ENCODE measurements at regions not wholly inside any gene's neighbourhood (a gene's known extent, or its start where the extent isn't known, plus 50 kb on each side); places are given as distances from the start of the nearest gene placed in this dataset.

DNA sequence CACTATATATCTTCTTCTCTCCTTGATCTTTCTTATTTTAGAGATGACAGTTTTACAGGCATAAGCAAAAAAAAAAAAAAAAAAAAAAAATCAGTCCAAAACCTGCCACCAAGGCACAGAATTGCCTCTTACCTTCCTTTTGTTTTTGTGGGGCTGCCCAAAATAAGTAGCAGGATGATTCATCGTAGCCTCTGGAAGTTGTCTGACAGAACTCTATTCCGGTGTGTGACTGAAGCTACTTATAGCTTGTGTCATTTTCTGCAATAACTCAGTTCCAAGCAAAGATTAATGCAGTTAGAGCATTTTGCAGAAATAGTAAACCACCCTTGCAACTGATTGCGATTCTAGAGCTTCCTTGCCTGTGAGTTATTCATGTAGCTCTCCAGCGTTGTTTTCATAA lies 186.8 kb downstream of the KIF2B start:
- DNase-seq: no peak

DNA sequence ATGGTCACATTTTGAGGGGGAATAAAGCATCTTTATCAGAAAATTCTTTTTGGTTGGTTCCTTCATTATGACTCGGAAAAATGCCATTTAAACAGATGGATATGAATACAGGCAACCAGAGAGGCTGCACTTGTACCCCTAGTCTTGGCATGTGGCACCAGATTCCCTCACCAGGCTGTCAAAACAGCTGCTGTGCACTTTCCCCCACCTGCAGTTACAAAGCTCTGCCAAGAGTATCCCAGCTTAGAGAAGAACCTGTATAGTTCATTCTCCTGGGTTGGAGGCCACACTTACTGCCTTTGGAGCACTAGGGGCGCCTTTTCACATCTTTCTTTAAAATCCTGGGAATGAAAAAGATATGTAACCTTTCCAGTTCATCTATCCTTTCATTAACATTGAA lies 190.3 kb downstream of the KIF2B start:
- no peak for DNase-seq

DNA sequence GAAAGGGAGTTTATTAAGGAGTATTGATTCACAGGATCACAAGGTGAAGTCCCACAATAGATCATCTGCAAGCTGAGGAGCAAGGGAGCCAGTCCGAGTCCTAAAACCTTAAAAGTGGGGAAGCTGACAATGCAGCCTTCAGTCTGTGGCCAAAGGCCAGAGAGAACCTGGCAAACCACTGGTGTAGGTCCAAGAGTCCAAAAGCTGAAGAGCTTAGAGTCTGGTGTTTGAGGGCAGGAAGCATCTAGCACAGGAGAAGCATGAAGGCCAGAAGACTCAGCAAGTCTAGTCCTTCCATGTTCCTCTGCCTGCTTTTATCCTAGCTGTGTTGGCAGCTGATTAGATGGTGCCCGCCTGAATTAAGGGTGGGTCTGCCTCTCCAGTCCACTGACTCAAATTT lies 193.0 kb downstream of the KIF2B start:
- DNase-seq: no peak

DNA sequence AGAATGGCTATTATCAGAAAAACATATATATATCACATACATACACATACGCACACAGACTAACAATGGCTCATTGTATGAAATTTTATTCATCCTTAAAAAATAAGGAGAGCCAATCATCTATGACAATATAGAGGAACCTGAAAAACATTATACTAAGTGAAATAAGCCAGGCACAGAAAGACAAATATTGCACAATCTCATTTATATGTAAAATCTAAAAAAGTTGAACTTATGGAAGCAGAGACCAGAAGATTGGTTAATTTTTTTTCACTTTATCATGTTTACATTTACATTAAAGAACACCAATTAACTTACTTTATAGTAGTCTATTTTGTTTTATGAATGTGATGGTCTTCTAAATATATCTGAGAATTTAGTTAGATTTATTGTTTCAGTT lies 198.7 kb downstream of the KIF2B start:
- DNase-seq: no peak

DNA sequence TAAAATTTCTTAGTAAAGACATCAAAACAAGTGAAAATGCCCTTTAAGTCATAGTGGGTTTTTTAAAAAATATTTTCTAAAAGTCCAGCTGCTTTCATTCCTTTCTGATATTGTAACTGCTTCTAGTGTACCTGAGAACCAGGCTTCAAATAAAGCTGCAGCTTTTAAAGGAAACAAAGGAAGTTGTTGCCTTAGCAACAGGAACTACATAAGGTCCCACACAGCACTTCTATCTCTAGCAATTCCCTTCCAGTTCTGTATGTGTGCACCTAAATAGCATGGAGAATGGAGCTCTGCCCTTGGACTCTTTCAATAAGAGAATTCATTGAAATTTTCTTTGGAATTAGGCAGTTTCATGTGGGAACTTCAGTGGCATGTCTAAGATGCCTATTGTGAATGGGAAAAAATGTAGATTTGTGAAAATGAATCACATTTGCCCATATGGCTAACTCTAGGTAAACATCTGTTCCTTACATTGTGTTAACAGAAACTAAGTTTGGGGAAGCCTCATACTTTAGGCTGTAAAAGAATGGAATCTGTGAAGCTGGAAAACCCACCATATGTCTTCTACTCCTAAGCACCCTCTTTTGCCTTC lies 206.4 kb downstream of the KIF2B start:
- no peak for DNase-seq

DNA sequence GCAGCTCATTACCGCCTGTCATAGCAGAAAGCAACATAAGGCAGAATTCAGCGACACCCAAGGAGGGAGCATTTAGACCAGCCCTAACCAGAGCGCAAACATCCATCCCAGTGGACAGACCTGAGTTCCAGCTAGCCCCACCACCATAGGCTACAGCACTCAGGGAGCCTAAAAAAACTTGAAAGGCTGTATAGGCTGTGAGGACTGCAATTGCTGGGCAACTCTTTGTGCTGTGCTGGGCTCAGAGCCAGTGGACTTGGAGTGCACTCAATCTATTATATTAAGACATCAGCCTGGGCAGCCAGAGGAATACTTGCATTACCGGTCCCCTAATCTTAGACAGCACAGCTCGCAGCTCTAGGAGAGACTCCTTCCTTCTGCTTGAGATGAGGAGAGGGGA lies 207.3 kb downstream of the KIF2B start:
- no peak for DNase-seq

DNA sequence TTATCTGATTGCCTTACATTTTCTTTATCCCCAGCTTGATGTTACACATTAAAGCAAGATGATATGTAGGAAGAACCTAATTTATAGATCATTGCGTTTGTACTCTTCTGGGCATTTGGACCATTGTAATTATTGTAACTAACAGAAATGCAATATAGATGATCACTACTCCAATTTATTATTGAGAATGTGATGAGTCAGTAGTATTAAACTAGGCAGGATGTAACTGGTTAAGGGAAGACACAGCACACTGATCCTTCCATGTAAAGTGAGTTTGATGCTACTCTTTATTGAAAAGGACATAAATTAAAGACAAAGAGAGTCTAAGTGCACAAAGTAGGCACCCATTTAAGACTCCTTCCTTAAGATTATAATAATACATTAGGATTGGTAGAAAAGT lies 223.8 kb downstream of the KIF2B start:
- no peak for DNase-seq

DNA sequence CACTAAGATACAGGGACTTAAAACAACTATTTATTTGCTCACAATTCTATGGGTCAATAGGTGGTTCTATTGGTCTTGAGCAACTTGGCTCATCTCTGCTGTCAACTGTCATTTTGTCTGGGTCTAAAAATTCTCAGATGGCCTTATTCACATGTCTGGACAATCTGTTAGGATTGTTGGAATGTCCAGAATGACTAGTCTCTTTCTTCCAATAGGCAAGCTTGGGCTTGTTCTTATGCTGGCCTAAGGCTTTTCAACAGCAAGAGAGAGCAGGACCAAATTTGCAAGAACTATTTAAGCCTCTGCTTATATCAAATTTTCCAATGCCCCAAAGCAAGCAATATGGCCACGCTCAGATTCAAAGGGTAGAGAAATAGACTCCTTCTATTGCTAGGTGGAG lies 240.9 kb downstream of the KIF2B start:
- DNase-seq: no peak

DNA sequence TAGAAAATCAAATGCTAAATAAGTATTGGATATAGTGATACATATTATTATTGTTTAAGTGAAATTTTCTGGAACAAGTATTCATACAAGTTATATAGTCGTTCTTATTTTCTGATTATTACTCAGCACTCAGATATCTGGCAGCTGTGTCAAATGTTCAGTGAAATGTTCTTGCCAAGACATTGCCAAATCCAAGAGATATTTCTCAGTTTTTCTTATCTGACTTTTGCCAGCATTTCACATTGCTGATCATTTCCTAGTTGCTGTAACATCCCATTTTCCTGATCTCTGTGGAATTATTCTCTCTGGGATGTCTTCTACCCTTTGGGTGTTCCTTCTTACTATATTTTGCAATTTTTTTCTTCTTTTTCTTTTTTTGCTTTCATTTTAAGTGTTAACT lies 262.3 kb downstream of the KIF2B start:
- no peak for DNase-seq

DNA sequence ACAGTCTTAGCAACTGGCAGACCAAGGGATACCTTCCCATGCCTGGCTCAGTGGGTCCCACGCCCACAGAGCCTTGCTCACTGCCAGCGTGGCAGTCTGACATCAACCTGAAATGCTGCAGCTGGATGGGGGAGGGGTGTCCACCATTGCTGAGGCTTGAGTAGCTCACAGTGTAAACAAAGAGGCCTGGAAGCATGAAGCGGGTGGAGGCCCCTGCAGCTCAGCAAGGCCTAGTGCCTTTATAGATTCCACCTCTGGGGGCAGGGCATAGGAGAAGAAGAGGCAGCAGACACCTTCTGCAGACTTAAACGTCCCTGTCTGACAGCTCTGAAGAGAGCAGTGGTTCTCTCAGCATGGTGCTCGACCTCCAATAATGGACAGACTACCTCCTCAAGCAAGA lies 263.2 kb downstream of the KIF2B start:
- DNase-seq: no peak

DNA sequence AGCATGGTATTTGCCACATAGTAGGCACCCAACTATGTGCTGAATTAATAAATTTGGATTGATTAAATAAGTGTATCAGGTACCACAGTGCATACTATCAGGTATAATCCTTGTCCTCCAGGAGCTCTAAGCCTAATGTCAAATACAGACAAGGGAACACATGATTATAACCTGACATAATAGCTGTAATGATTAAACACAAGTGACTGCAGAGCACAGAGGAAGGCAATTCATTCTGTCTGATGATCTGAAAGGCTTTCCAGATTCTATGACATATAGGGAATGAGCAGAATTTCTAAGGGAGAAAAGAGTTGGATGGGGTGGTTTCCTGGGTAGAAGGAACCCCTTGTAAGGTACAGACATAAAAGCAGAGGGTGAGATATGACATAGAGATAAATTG lies 273.5 kb downstream of the KIF2B start:
- no peak for DNase-seq

DNA sequence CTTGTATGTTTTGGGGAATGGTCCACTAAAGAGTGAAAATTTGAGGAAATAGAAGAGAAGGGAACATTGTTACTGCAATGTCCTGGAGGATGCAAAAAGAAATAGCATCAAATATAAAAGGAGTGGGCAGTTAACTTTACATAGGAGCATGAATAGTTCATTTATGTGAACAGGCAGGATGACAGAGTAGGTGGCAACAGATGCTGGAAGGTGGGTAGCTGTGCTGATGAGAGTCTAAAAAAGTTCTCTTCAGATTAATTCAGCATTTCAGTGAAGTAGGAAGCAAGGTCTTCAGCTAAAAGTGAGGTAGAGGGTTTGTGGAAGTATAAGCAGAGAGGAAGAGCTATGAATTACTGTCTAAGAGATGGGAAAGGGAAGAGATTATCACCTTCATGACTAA lies 276.5 kb downstream of the KIF2B start:
- DNase-seq: no peak

DNA sequence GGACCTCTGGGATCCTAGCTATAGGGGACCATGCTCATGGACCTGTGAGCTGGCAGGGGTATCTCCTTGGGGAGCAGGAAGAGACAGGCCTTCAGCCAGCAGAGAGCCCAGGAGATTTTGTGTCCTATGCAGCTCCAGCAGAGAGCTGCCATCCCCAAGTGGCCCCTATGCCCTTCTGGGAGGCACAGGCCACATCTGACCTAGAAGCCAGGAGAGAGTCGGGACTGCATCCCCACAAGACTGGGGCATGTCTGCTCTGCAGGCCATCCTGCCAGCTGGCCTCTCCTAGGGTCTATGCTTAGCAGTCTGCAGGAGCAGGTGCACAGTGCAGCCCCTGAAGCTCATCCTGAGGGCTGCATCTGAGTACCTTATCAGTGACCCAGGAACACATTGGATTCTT lies 279.5 kb downstream of the KIF2B start:
- DNase-seq: no peak

DNA sequence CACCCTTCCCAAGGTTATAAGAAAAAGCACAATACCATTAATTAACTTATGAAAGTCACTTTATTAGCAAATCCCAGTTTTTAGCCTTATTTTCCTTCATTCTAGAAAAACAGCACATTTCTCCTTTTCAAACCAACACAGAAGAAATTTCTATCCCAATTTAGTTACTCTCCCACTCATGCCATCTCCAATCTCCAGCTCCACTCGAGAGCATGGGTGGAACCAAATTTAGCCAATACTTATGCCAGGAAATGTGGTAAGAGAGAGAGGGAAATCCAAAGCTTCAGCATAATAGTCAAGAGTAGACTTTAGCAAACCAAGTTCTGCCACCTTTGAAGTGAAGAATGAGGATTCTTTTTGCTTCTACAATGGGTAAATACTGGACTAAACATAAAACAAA lies 288.8 kb downstream of the KIF2B start:
- DNase-seq: no peak

DNA sequence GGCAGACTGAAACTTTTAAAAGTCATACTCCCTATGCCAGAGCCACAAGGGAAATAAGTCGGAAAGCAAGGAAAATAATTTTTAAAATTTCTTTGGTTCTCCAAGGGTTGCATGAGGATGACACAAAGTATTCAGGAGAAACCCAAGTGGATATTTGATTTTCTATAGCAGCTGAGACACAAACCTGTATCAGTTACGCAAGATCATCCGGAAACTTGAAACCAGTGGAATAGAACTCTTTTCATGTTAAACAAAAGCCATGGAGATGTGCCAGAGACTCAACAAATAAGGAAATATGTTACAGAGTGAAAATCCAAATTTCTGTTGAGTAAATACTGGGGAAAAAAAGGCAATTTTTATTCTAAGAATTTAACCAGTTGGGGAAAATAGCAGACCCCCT lies 294.7 kb downstream of the KIF2B start:
- DNase-seq: no peak

DNA sequence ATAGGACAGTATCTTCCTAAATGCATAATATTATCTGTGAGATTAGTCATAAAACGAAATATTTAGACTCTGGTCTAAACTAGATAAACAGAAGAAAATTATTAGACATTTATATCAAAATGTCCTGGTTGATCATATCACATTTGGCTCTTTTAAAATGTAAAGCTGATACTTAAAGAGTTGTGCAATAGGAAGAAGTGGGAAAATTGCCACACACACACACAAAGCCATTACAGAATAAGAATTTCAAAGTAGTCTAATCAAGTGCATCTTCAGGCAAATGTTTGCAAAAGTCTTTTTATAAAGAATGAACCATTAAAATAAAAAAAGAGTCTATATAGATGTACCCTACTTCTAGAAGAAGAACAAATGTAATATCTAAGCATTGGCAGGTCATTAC lies 301.7 kb downstream of the KIF2B start:
- no peak for DNase-seq

DNA sequence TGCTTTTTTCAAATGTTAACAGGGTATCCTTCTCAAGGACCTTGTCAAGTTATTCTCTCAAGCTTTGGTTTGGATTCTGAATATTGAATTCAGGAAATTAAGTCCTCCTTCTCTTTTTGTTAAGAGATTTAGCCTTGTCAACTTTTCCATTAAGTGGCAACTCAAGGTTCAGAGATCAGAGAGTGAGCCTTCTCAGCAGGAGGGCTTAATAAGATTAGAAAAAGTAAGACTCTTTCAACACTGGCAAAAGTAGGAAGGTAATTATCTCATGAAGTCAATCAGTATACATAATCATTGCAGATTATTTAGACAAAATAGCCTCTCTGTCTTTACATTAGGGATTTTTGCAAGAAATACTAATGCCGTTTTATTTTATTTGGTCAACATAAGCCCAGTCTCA lies 330.7 kb downstream of the KIF2B start:
- DNase-seq: no peak

DNA sequence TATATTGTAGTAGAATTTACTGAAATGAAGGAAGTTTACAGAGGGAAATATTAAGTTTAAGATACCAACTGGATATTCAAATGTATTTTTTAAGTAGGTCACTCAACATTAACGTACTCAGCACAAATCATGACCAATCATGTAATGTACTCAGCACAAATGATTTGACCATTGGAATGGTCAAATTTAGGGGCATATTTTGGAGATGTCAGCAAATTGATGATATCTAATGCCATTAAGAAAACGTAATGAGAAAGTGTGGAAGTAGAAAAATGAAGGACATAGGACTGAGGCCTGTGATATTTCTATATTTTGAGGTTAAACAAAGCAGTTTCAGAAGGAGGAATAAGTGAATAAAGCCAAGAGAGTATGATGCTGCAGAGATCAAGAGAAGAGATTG lies 334.8 kb downstream of the KIF2B start:
- no peak for DNase-seq

DNA sequence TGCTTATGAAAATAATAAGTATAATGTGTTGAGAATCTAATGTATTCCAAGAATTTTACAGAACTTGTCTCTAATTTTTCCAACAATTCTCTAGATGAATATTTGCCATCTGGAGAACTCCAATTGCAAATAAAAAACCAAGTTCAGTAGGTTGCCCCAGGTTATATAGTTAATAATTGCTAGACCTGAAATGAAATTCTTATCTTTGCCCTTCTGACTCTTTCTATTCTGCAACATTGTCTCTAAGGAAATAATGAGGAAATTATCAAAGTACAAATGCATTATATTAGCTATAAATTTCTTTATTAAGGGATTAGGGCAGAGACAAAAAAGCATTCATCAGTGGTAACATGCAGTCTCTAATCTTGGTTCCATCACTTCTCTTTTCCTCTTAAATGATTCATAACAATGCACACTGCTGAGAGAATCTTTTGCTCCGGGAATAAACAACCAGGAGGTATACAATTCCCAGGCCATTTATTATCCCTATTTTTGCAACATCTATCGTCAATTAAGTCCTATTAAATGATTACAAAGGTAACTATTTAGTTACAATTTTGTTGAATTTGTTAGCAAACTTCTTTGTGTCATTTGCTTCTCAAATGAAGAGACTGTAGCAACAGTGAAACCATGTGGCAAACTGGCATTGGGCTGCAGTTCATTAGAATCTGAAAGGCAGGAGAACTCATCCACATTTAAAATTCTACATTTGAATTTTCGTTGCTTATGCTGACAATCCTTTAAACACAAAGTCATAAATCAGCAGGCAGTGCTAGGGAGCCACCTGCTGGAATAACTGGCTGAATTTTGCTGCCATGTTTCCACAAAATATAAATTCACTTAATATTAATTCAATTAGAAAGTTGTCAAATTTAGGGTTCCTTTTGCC lies 349.6 kb downstream of the KIF2B start:
- peak; percentile 25 for DNase-seq

DNA sequence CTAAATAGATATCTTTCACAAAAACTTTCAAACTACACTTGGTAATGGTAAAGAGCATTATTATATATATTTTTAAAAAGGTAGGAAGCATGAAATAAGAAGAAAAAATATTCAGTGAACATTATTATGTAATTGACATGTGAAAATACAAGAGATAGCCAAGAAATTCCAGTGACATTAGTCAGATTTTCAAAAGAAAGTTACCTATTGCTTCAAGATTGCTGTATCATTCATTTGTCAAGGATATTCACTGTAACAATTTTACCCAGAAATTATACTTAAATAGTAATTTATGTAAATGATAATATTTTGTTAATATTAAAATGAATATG lies 350.2 kb downstream of the KIF2B start:
- DNase-seq: no peak

DNA sequence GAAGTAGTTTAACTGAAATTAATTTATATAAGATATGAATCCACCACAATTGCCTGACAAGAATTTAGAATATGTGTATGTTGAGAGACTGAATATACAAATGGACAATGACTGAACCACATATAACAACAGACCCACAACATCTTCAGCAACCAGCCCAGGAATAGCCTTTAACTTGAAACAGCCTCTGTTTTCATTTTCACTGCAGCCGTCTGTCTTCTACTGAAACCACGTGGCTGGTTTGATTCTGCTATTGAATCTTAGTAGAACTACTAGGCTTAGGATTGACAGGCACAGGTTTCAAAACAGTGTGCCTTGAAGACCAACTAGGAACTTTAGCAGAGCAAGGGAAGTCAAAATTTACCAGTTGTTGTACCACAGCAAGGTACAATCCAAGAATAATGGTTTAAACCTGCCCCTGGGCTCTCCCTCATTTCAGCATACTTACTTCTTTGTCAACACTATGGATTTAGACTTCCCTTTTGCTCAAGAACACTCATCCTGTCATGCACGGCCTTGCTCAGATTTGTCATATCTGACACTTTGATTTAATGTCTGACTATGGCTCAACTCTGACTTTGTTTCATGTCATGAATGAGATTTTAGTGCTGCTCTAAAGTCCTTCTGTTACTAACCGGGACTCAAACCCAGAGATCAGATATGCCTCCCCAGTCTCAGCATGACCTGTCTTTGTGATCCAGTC lies 355.0 kb downstream of the KIF2B start:
- no peak for DNase-seq

DNA sequence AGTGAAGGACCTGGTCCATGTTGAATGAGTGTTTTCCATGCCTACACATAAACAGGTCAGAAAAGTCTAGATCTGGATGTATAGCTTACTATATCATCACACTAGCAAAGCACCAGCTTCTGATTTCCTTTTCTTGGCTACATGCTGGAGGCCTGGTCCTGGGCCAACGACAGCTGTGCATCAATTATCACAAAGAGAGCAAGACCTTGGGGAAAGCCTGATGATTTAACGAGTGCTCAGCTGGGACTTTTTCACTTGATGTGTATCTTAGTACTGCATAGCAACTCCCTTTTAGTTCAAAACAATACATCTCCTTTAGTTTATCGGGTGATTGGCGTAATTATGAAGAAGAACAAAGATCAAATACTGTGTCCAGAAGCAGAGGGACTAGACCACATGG lies 358.2 kb downstream of the KIF2B start:
- DNase-seq: peak; percentile 10

DNA sequence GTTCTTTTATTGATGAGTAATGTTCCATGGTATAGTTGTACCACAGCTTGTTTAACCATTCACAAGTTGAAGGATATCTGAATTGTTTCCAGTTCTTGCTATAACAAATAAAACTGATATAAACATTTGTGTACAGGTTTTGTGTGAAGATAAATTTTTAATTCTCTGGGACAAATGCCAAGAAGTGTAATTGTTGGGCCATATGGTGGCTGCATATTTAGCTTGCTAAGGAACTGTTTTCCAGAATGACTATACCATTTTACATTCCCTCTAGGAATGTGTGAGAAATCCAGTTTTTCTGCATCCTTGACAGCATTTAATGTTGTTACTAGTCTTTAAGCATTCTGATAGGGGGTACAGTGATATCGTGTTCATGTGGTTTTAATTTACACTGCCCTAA lies 368.5 kb downstream of the KIF2B start:
- DNase-seq: no peak

DNA sequence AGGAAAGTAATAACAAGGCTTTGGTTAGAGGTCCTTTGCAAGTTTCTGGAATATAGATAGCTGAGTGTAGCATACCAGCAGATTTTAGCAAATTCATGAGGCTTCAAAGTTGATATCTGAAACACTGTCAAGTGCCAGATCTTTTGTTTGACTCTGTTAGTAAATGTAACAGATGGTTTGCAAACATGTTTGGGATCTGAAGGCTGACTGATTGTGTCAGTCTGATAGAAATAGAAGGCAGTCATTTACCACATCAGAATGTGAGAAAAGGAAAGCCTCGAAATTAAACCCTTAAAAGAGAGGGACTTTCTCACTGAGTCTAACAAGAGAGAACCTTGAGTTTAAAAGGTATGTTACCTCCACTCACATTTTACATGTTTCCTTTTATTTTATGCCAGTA lies 371.5 kb downstream of the KIF2B start:
- DNase-seq: no peak

All from left kidney (tissue), 1 donor.